NCI-H128 (cell line): ENCODE measurements at regions not wholly inside any gene's neighbourhood (a gene's known extent, or its start where the extent isn't known, plus 50 kb on each side); places are given as distances from the start of the nearest gene placed in this dataset.

Source experiments
- DNase-seq: peaks from one replicate; lab custom pipeline; 2025; ENCODE audit not compliant: unreplicated experiment; lab: John Stamatoyannopoulos, UW

- no peak for DNase-seq
Observed at GRCh38 chr18:42137693-42138375, 182.8 kb downstream of the PIK3C3 start.

- DNase-seq, result no peak
Observed at GRCh38 chr18:42141439-42141838, 186.4 kb downstream of the PIK3C3 start.

- DNase-seq, result no peak
Observed at GRCh38 chr18:42155024-42155423, 200.0 kb downstream of the PIK3C3 start.

- no peak for DNase-seq
Observed at GRCh38 chr18:42156281-42156680, 201.2 kb downstream of the PIK3C3 start.

GRCh38 chr18:42157420-42157819, 202.4 kb downstream of the PIK3C3 start:
- no peak for DNase-seq

GRCh38 chr18:42157878-42158277, 202.8 kb downstream of the PIK3C3 start:
- no peak for DNase-seq

GRCh38 chr18:42159146-42159545, 204.1 kb downstream of the PIK3C3 start:
- no peak for DNase-seq

- DNase-seq, result no peak
Observed at GRCh38 chr18:42163321-42163720, 208.3 kb downstream of the PIK3C3 start.

- DNase-seq, result no peak
Observed at GRCh38 chr18:42164556-42164955, 209.5 kb downstream of the PIK3C3 start.

- no peak for DNase-seq
Observed at GRCh38 chr18:42165922-42166513, 211.0 kb downstream of the PIK3C3 start.

GRCh38 chr18:42168487-42168886, 213.5 kb downstream of the PIK3C3 start:
- DNase-seq, result no peak

GRCh38 chr18:42168907-42169306, 213.9 kb downstream of the PIK3C3 start:
- no peak for DNase-seq

- DNase-seq, result no peak
Observed at GRCh38 chr18:42174909-42175308, 219.9 kb downstream of the PIK3C3 start.

GRCh38 chr18:42176599-42176998, 221.6 kb downstream of the PIK3C3 start:
- DNase-seq, result no peak

GRCh38 chr18:42177390-42177789, 222.4 kb downstream of the PIK3C3 start:
- no peak for DNase-seq

- DNase-seq, result no peak
Observed at GRCh38 chr18:42178376-42179080, 223.5 kb downstream of the PIK3C3 start.

- no peak for DNase-seq
Observed at GRCh38 chr18:42179542-42180121, 224.6 kb downstream of the PIK3C3 start.

- DNase-seq, result no peak
Observed at GRCh38 chr18:42181474-42181873, 226.4 kb downstream of the PIK3C3 start.

- DNase-seq, result no peak
Observed at GRCh38 chr18:42182728-42183700, 228.0 kb downstream of the PIK3C3 start.

GRCh38 chr18:42183746-42184145, 228.7 kb downstream of the PIK3C3 start:
- DNase-seq, result no peak
